Renal cortex interstitium (tissue), 11 donors: ENCODE measurements at regions not wholly inside any gene's neighbourhood (a gene's known extent, or its start where the extent isn't known, plus 50 kb on each side); places are given as distances from the start of the nearest gene placed in this dataset.

Experiments used
- DNase-seq, 11 donors: peaks; one replicate each; pipeline ENCODE4 v3.0.0-alpha.2; 2013; ENCODE audit warnings: low read depth in 9 of 11, low spot score in 4 of 11; ENCODE audit errors: extremely low read depth in 1 of 11

DNA sequence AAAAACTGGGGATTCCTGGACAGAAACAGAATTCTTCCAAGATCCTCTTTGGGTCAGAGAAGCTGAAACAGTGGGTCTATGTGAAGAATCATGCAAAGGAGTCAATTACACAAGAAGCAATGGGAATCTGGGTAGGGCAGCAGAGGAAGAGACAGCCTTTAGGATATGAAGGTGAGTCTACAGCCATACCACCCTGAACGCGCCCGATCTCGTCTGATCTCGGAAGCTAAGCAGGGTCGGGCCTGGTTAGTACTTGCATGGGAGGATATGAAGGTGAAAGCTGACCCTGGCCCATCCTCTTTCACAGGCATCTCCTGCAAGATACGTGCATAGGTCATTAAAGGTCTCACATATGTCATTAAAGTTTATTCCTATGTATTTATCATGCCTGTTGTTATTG, 1080.9 kb upstream of the FANCL start:
- no peak for DNase-seq

GRCh38 chr2:59314031-59314766, 1073.1 kb upstream of the FANCL start:
- no peak for DNase-seq

DNA sequence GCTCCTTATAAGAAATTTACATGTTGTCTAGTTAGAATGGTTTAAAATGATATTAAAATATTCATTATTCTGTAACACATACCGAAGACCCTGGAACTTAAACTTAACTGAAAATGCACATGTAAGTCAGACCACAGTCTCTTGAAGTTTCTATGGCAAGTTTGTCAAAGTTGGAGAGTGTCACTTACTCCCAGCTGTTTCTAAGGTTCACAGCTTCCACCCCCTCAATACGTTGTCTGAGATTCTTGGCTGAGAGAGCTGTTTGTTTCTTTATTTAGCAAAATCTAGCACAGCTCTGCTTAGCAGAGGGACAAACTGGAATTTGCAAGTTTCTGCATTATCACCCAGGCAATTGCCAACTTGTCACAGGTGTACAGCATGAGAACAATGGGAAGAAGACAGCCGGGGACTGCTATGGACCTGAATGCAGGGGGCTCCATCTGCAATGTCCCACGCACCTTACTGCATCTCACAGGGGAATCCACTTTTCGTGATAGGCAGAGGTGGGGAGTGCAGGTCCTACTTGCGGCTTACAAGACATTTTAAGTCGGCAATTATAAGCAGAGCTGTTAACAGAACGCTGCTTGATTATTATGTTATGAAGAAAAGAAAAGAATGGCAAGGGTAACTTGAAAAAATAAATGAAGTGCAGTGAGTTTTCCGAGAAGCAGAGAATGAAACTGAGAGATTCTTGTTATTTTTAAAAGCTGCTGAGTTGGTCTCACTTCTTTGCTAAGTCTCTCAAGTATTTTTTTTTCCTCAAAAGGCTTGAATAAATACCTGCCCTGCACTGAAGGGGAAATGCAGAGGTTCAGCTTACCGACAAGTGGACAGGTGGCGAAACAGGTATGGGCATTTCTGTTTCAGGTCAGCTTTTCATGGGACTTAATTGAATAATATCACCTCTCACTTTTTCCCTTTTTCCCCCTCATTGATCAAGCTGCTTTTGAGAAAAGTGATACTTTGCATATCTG, 1072.1 kb upstream of the FANCL start:
- DNase-seq: peak in 2 of 11 donors; percentile 3 to 10

DNA sequence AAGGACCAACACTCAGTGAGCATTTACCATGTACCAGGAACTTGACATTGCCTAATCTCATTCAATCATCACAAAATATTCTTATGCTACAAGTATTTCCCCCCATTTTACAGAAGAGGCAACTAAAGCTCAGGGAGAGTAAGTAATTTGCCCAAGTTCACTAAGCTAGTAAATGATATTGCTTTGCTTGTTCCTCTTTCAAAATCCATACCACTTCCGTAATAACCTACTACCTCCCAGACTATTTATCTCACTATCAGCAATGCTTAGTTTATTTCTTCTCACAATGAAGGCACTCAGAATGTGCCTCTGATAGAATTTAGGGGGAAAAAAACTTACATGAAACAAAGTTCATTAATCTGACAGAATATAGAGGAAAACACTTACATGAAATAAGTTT, 1070.9 kb upstream of the FANCL start:
- no peak for DNase-seq

GRCh38 chr2:59308108-59308507, 1067.0 kb upstream of the FANCL start:
- no peak for DNase-seq

DNA sequence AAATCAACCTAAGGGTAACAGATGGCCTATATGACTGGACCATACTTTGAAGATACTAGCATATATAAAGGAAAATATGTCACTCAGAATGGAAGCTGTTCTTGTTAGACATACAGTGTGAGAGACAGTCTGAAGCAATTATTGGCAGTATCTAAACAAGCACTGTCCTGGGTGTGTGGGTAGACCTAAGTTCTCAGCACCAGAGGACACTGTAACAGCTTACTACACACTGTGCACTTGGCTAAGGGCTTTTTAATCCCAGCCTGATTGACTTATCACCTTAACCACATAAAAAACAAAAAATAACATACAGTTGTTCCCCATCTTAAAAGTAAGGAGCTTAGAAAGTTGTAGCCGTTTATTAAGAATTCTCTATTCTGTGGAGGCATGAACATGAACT, 1066.1 kb upstream of the FANCL start:
- no peak for DNase-seq

DNA sequence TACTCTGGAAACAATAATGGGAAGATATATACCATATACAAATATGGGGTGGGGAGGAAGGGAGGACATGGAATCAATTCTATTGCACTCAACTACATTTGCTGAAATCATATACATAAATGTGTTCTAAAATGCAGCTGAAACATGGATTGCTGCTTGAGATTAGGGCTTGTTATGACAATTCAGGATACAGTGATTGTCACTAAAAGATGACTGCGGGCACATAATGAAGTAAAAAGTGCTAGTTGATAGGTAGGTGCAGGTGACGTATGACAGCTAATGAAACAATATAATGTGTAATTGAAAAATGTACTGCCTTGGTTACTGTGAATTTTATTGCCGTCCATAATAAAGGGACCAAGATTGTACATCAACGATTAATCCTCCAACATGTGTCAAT, 1062.1 kb upstream of the FANCL start:
- DNase-seq: no peak

DNA sequence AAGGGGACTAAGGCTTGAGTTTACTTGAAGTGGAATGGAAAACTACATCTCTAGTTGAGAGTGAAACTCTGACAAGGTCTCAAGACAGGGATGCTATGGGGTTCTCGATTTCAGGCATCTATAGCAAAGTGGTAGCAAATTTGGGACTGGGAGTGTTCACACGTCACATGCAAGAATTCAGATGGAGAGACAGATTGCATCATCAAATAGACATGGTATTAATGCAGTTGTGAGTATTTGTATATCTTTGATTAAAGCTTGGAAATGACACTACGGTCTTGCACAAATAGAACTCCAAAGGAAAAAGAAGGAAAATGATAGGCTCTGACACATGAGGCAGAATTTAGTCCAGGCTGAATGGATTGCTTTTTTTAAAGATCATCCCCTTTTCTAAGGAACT, 1061.6 kb upstream of the FANCL start:
- no peak for DNase-seq

DNA sequence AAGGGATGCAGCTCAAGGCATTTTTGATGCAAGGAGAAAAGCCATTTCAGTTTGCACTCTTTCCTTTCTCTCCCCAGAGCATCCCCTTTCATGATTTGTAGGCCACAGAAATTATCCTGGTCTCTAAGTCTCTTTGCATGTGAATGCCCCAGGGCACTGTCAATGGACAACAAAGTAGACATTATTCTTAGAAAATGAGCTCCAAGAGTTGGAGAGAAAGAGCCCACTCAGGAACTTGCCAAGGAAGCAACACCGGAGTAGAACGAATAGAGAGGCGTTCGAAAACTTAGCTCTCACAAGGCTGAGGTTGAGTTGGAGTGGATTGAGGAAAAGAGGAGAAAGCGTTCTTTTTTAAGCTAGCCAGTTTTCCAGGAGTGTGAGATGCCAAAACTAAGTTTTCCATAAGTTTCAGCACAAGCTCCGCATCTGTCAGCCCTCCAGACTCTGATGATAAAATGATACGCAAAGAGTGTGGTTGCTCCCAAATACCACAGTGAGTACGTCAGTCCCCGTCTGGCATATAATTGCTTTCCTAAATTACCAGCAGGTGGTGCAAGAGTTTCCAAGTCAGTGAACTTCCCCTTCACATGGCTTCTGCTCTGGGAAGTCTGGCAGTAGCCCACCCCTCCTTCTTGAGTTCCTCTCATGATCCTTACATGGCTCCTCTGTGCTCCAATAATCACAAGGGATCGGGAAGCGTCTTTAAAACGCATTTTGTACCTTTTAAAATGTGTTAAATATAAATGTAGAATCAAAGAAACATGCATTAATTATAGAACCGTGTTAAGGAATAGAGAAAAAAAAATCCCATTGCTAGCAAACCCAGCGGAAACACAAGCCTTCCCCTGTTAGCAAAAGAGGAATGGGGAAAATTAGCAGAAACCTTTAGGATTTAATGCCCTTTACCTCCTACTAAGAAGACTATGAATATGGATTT, 1060.6 kb upstream of the FANCL start:
- DNase-seq: peak; percentile 54 to 81 (median 68)

DNA sequence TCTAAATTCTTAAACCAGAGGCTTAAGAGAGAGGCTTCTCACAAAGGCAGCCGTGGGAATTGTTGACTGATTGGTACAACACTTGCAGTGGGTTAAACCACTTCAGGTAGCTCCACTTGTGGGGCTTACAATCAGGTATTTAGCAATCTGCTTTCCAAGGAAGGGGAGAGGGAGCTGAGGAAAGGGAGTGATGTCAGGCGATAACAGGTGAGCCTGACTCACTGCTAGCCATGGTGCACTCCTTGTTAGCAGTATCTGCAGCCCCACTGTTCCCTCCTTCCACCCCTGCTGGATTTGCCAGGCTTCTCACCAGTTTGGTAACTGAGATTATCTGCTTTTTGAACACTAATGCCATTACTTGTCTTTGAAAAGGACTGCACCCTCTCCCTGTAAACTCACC, 1056.7 kb upstream of the FANCL start:
- no peak for DNase-seq

- no peak for DNase-seq
Measured at GRCh38 chr2:59296279-59296678, 1055.2 kb upstream of the FANCL start.

DNA sequence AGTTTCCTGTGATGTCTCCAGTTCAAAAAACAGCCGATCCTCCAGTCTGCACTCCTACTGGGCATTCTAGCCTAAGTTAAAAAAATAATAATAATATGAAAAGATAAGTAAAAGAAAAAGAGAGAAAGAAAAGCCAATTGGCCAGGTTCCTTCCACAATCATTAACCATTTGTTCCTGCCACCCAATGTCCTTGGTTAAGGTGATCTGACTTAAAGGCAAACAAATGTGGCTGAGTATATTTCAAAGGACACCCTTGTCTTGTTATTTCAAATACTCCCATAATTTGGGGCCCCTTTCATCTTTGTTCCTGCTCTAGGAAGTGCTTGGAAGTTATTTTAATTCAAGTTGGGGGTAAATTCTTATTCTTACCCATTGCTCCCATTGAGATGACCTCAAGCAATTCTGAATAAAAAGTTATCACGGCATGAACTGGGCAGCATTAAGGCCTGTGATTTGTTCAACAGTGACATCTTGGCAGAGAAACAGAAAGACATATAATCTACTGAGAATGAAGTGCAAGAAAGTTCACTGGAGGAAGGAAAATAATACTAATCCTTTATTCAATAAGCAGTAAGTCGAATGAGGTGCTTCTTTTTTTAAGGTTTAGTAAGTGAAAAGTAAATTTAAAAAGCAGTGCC, 1054.5 kb upstream of the FANCL start:
- DNase-seq: no peak

GRCh38 chr2:59288771-59289170, 1047.6 kb upstream of the FANCL start:
- DNase-seq: no peak

DNA sequence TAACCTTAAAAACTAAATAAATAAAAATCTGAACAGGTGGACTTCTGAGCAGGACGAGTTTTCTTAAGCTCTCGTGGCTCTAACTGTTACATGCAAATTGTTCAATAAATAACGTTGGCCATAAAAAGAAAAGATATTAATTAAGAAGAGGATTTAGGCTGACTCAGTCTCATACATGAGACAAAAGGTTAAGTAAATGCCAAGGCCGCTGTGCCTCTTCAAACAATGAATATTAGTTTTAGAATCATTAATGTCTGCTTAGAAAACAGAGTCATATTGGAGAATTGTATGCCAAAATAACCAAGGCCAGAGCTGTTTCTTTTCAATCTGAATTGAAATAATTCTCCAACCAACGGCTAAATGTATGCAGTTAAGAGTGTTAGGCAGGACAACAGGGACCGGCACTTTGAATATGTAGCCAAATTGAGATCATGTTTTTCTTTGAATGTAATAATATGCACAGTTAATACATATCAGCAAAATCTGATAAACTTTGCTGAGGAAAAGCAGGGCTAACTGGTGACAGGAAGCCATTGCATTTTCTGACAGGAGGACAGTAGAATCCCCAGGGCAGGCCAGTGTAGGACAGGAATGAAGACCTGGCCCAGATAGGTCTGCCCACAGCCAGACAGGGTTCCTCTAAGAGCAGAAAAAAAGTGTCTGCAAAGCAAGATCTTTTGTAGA, 1041.4 kb upstream of the FANCL start:
- no peak for DNase-seq

DNA sequence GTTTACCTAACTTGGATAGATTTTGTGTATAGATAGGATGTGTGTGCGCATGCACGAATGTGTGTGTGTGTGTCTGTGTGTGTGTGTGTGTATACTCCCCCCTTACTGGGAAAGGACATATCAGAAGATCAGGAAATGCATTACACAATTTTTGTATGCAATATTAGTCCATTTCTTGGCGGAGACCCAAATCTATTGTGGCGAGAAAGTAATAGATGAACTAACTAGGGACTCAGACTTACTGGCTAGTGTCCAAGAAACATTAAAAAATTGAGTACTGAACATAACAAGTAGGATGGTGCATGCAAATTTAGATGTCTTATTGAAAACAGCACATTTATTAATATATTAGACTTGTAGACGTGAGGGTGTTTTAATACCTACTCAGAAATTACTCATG, 1036.5 kb upstream of the FANCL start:
- no peak for DNase-seq

DNA sequence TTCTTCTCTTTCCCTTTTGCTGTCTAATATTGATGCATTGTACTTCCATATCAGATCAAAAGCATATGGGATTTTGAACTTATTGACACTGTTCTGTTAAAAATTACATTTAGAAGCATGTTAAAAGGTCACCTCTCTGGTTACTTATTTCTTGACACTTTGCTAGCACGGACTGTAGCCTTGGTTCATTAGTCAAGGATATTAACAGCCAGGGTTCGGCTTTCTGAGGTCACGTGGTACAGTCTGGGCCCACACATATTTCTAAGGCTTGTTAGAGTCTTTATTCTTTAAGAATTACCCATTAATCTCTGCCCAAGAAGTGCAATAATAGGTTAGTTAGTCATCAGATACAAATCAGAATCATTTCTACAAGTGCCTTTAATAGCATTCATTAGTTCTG, 1035.8 kb upstream of the FANCL start:
- peak in 7 of 11 donors; percentile 10 to 50 (median 17) for DNase-seq

DNA sequence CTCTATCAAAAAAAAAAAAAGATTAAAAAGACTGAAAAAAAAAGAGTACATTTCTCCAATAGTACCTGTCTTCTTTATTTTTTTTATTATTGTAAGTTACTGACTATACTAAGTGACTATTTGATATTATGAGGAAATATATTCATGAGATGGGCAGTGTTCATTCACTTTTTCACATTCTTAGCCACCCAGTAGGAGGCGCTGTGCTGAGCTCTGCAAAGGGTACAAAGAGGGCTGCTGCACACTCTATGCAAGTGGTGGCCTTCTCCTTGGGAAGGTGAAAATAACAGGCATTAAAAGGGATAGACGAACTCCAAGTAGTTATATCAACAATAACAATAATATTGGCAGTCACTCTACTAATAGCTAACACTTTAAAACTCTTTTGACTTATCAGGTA, 1034.9 kb upstream of the FANCL start:
- DNase-seq: no peak

DNA sequence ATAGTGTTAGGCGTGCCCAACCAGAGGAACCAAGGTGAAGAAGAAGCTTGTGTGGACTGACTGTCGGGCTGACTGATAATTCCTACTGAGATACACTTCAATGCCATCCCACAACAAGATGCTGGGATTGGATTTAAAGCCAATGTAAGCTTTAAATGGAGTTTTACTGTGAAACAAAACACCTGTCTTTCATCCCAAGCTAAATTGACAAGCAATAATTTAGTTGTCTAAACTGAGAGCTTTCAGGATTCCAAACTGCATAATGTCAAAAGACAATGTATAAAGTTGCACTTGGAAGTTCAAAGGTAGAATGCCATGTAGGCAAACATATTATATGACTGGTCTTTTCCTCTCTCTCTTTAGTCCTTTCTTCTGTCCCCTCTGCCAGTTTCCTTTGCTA, 1025.3 kb upstream of the FANCL start:
- no peak for DNase-seq
